ENCODE measurements at regions not wholly inside any gene's neighbourhood (a gene's known extent, or its start where the extent isn't known, plus 50 kb on each side); places are given as distances from the start of the nearest gene placed in this dataset.
"Not testable (repeated sequence)": the region's sequence is repeated elsewhere in the genome, so short reads cannot be mapped to it uniquely, and the experiment has no call there.

DNA sequence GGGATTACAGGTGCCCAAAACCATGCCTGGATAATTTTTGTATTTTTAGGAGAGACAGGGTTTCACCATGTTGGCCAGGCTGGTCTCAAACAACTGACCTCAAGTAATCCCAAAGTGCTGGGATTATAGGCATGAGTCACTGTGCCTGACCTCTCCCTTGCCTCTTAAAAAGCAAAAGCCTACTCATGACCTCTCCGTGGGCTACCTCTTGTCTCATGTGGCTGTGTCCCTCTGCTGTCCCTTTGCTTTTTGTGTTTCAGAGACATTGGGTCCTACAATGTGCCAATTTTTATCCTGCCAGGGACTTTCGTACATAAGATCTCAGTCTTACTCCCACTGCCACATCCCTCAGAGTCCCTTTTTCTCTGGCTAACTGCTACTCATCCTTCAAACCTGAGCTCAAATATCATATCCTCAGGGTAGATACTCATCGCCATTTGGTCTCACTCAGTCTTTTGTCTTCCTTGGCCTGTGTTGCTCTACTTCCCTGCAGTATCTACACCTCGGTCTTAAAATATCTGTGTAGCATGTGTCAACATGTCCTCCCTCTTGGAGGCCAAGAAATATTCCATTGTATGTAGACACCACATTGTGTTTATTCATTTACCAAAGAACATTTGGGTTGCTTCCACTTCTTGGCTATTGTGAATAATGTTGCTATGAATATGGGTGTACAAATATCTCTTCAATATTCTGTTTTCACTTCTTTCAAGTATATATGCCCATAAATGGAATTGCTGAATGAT lies 465.0 kb upstream of the KLF6 start:
- no peak for DNase-seq

DNA sequence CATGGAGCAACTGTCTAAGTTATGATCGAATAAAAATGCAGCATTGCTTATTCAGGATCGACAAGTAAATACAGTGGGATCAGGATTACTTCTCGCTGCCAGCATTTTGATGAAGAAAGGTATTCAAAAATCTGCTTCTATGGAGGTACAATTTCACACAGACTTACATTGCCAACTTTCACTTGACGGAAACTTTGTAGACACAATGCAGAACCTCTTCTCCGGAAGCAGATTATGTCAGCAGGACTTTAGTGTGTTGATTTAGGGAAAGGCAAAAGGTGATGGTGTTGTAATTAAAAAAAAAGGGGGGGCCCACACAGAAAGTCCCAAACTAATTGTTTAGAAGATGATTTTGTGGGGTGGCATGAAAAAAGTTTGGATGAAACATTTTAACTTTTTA lies 462.4 kb upstream of the KLF6 start:
- DNase-seq = no peak

DNA sequence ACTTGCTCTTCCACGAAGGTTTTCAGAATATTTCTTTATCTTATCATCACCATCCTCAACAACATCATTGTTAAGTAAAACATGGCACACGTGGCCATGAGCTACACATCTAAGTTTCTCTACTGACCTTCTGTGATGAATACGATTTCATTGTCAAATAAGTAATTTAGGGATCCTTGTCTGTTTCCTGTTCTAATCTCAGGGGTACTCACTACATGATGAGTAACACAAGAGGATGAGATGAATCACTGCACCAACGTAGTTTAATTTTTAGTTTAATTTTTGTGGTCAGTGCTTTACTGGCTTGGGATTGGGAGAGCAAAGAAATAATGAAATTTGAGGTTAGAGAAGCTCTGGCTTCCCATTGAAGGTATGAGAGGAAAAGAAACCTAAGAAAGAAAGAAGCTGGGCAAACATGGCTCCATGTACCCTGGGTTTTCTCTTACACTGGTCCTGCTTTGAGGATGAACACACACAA lies 461.9 kb upstream of the KLF6 start:
- no peak for DNase-seq

DNA sequence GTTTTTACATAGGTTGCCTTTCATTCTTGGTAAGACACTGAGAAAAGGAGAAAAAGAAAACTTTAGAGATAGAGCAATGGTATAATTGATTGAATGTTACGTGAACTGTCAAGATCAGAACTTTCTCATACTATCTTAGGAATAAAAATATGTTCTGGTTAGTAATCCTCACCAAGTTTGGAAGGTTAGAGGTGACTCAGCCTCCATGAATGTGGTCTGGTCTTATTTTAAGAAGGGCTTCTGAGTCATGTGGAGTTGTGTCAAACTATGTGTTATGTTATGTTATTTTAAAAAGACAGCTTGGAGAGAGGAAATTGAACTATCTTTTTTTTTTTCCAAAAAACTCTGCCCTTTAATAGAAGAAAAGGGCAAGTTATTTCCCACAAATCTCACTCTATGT lies 458.6 kb upstream of the KLF6 start:
- DNase-seq = no peak

DNA sequence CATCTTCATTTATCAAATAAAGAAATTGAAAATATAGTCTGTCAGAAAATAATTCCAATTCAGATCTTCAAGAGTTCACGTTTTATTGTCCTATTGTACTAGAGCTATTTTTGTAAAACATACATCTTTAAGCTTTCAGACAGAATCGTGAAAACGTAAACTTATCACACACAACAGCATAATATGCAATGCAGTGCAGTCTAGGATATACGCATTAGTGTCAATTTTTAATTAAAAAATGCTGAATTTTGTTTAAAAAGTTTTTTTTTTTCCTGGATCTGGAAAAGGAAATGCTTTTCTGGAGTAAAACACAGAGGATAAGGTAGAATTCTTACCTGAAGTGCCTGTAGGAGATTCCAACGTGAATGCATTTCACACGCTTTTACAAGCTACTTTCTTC lies 458.2 kb upstream of the KLF6 start:
- no peak for DNase-seq

DNA sequence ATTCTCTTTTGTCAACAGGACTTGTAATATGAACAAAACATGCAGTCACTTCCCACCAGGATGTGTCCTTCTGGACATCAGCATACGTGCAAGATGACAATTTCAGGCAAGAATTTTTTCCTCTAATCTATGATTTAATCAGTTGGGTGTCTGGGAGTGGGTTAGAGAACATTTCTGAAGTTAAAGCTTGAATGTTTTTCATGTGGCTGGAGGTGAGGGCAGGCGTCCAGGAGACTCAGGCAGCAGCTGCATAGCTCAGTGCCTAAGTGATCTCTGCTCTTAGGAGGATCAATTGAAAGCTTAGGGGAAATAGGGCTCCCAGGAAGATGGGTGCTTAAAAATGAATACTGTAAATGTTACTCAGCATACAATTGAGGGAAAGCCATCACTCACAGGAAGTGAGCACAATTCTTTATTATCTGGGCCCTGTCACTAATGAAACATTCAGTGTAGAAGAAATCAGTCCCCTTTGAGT lies 457.6 kb upstream of the KLF6 start:
- no peak for DNase-seq

DNA sequence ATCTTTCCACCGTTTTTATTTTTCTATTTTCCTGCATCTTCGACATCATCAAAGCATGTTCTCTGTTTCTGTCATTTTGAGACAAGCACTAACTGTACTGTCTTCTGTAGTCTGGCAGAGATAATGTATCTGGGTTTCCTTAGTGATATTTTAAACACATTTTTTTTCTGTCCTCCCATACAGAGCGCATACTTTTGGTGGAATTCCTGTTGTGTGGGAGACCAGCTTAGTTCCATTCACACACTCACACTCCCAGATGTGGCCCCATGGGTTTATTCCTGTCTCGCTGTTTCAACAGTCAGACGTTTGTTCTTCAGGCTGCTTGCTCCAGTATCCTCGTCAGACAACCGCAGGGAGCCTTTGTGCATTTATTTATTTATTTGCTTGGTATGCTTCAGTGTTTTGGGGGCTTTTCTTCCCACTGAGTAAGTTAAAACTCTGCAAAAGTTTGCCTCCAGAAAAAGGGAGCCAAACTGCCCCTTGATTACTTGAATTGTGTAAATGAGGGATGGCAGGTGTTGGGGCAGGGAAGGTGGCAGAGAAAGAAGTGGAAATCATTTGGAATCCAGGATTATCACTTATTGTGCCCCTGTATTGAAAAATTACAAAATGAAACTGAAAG lies 456.8 kb upstream of the KLF6 start:
- DNase-seq = no peak

DNA sequence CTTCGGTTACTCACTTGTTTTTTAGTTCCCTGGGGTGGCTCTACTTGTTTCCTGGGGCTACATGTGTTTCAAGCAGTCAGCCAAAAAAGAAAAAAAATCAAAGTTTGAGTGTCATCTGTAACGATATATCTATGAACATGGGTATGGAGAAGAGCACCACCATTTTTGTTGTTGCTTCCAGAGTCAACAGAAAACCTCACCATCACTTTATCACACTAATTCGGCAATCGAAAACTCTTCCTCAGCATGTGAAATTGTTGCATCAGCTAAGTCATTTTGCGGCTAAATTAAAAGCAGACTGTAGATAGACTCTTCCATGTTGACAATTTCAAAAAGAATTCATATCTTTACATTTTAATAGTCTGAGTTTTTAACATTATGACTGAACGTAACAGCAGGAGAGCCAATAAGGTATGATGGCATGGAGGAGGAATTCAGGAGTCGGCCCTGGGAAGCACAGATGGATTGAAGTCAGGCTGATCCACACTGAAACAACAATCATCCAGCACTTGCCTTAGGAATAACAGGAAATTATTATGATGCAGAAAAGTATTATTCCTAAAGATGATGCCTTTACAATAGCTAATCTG lies 455.7 kb upstream of the KLF6 start:
- no peak for DNase-seq

DNA sequence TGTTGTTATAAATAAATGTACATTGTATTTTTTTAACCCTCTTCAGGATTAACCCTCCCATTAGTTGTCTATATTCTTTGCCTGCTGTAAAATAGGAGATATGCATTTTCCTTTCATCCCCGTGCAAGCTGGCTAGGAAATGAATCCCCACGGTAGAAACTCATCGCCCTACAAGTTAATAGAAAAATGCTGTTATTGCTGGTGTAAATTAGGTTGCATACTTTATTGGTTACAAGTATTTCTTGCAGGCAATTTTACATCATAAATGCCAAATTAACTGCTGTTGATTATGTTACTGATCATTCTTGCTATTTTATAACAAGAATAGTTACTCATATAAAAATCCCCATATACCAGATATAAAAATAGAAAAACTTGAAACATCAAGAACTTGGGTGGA lies 454.2 kb upstream of the KLF6 start:
- DNase-seq = no peak

DNA sequence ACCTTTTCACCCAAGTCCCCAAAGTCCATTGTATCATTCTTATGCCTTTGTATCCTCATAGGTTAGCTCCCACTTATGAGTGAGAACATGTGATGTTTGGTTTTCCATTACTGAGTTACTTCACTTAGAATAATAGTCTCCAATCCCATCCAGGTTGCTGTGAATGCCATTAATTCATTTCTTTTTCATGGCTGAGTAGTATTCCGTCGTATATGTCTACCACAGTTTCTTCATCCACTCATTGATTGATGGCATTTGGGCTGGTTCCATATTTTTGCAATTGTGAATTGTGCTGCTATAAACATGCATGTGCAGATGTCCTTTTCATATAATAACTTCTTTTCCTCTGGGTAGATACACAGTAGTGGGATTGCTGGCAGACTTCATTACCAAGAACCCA lies 451.9 kb upstream of the KLF6 start:
- not testable (repeated sequence) for DNase-seq

DNA sequence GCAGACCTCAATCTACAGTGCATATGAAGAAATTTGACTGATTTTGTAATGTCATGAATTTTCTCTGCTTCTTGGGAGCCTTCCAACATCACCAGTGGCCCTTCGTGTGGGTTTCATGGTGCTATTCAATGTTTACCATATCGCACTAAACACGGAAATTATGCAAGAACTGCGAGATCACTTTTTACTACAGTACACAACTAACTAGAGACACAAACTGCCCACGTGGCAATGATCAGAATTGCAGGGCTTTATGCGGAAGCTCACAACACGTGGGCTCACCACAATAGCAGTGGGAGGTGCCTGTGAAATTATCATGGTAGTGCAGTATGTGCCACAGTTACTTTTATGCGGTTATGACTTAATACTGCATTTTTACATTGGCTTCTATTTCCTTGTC lies 449.7 kb upstream of the KLF6 start:
- DNase-seq = peak; percentile 29 to 32

DNA sequence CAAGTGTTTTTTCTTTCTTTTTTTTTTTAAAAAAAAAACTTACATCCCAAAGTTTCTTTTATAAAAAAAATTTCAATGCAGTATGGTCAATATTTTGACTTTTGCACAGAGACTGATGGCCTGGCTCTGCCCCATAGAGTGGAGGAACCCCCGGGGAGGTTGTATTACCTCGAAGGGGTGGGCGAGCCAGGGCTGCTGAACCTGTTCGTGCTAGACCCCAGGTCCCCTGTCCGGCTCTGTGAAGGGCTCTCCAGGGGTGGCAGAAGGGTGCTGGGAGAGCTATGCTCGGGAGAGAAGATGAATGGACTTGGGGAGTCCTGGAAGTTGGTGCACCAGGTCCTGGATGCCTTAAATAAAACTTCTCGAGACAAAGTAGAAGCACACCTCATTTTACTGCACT lies 446.4 kb upstream of the KLF6 start:
- DNase-seq = no peak

DNA sequence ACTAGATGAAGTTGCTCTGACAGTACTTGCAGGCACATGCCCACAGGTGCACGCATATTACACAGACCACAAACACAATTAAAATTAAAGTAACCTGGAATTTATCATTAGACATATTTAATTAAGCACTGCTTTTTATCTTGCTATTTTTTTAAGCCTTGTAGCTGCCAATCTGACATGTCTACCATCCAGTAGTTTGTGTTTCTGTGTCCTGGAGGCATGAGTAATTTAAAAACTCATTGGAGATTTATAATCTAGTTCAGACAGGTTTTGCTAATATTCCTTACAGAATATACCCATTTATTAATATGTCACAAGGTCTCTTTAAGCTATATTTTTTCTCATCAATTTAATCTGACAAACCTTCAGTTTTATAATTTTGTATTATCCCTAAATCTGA lies 445.0 kb upstream of the KLF6 start:
- no peak for DNase-seq

DNA sequence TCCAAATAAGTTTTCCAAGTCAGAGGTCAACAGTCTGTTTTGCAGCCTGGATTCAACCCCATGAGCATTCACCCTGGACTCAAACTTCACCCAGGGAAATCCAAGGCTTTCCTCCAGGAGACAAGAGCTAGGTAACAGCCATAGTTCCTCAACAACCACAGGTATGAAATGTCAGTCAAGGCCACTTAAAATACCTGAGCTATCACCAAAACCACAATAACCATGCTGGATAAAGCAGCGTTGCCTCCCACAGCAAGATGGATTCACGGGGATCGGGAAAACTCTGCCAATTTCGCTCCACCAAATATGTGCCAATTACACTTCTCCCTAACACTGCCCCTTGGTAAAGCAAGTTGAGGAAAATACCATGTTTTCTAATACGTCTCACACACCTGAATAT lies 444.1 kb upstream of the KLF6 start:
- no peak for DNase-seq

DNA sequence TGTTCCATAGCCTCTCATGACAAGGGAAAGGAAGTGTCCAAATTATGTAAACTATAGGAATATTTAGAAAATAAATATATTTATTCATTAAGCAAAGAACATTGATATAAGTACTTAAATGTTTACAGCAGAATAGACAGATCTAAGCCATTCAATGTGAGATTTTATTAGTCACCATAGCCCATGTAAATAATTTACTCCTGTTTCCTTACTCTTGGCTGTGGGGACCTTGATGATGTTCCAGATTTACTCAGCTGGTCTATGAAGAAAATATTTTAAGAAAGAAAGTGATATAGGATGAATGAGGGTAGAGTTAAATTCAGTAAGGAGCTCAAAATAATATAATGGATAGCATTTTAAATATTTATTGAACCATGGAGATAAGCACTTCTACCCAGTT lies 442.6 kb upstream of the KLF6 start:
- no peak for DNase-seq

DNA sequence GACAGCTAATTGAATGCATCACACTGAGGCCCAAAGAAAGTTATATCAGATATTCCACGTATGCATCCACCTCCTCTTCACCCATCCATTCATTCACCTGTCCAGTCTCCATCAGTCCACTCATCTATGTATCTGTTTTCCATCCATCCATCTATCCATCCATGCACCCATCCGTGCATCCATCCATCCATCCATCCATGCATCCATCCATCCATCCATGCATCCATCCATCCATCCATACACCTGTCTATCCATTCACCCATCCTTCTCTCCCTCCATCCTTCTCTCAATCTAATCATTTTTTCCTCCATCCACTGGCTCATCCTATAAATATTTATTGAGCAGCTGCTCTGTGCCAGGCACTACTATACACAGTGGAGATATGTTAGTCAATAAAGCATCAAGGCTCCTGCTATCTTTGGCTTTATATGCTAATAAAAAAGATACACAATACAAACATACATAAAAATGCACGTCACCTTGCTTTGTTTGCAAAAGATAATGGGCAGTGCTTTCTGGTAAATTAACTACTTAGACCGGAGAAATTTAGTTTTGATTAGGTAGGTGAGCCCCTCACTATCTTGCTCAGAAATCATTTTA lies 442.0 kb upstream of the KLF6 start:
- no peak for DNase-seq

DNA sequence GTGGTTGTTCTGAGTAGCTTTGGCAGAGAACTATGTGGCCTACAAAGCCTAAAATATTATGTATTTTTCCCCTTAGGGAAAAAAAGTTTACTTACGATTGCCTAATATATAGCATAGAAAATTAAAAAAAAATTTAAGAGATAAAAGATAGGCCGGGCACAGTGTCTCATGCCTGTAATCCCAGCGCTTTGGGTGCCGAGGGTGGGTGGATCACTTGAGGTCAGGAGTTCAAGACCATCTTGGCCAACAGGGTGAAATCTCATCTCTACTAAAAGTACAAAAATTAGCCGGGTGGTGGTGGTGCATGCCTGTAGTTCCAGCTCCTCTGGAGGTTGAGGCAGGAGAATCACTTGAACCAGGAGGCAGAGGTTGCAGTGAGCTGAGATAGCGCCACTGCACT lies 439.2 kb upstream of the KLF6 start:
- DNase-seq = no peak

DNA sequence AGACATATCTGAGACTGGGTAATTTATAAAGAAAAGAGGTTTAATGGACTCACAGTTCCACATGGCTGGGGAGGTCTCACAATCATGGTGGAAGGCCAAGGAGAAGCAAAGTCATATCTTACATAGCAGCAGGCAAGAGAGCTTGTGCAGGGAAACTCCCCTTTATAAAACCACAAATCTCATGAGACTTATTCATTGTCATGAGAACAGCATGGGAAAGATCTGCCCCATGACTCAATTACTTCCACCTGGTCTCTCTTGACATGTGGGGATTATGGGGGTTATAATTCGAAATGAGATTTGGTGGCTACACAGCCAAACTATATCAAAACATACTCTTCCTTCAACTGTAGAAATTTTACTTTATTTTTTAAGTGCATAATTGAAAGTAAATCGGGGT lies 436.3 kb upstream of the KLF6 start:
- DNase-seq = not testable (repeated sequence)

DNA sequence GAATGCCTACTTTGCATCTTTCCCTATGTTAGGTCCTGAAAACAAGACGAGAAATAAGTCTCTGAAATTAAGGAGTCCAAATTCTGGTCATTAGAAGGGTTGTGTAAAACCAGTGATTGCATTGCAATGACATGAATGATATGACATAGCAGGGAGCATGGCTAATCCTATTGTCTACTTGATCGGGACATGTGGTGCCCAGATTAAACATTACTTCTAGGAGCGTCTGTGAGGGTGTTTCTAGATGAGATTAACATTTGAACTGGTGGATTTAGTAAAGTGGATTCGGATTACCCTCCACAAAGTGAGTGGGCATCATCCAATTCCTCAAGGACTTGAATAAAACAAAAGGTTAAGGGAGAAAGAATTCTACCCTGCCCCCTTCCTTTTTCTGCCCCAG lies 434.9 kb upstream of the KLF6 start:
- DNase-seq = no peak

DNA sequence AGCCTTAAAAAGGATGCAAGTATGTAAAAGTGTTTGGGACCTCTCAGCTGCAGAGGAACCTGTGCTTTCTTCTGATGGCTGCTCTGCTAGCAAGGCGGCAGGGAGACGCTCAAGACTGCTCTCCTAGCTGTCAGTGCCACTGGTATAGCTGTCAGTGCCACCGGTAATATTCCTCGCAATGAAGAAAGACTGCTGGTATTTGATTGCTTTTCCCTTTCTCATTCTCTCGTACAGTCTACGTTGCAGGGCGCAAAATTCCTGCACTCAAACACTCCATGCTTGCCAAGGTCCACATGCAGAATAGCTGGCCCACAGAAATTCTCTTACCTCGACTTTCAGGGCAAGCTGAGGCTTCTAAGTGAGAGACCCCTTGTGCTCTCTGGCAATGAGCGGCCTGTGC lies 432.6 kb upstream of the KLF6 start:
- no peak for DNase-seq

DNA sequence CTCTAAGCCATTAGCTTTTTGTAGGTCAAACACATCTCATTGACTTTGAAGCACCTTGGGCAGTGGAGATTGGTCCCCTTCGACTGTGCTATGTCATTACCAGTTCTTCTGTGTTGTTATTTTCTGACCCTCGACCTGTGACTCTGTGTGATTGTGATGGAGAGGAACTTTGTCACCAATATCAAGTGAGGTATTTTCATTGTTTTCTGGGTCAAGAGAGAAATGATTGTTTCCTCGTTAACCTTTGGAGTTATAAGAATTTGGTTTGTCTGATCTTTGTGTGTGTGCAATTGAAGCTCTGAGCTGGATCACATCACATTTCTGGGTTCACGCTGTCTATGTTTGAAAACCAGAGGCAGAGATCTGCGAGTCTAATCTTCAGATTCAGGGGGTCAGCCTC lies 432.2 kb upstream of the KLF6 start:
- DNase-seq = no peak

DNA sequence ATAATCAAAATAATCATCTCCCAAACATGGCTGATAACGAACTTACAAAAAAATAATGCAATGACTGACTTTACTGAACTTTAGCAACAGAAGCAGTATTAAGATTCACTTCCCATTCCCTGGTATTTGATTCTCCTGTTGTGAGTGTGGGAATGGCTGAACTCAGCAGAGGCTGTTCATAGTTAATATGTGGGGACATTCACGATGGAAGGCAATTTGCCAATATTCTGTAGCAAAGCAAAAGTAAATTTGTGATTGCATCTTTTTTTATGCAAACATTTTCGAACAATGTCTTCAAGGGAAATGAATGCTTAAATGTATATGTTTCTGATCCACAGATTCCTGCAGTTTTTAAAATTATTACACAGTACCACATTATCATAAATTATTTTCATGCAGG lies 431.7 kb upstream of the KLF6 start:
- DNase-seq = no peak

DNA sequence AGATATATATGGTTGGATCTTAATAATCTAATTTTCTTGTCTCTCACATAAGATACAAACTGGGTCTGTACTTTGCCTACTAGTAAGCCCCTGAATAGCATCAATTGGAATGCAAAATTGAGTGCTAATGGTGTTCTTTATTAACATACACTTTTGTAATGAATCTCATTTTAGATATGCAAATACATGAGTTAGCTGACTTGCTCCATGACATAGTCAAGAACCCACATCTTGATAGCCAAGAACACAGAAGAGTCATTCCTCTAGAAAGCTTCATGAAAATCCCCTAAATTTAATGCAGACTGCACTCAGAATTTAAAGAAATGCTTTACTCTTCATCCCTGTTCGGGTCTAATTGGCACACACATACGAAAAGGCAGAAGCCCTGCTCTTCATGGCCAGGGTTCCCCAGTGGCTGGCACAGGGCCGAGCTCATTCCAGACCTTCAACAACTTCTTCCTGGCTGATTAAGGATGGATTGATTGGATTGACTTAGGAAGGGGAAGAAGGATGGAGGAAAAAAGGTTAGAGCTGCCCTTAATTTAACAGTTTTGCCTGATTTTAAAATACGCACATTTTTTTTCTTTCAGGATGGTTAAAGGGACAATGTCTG lies 431.1 kb upstream of the KLF6 start:
- no peak for DNase-seq

DNA sequence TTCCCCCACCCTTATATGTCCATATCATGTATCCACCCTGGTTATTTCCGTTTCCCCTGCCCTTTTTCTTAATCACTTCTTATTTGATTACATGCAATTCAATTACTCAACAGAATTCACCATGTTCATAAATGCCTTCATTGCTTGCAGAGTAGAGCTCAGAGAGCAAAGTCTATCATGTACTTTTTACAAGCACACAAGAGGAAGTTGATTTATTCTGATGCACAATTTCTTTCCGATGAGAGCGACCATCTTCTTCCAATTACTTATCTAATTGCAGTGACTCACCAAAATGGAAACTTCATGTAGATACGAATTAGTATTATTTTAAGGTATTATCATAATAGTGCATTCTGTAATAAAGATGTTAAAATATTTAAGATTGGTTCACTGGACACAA lies 430.5 kb upstream of the KLF6 start:
- DNase-seq = no peak
